K562 (cell line): ENCODE measurements at regions not wholly inside any gene's neighbourhood (a gene's known extent, or its start where the extent isn't known, plus 50 kb on each side); places are given as distances from the start of the nearest gene placed in this dataset.

Source experiments
- ATAC-seq: fragments of 200-7000 bp; cut with Tn5 transposase; 3 replicates; pipeline ENCODE4 v1.9.1; 2020; ENCODE audit warnings: moderate library complexity
- BruUV-seq: library from RNA; stranded (reverse); fragments of 400-500 nt; replicated peaks from 2 replicates; lab custom pipeline; 2021; lab: Mats Ljungman, UMichigan
- CTCF ChIA-PET: fragments of 300-600 bp; formaldehyde crosslinking; extraction: SDS; loops from one replicate; lab custom pipeline; 2021; ENCODE audit warnings: low intra/inter-chr PET ratio; lab: Yijun Ruan, JAX
- POLR2A ChIA-PET: fragments of 300-600, 350-650 bp; sonication (Branson Sonifier 250); formaldehyde crosslinking; extraction: SDS; loops from one replicate; lab custom pipeline; 2021; ENCODE audit warnings: antibody characterized with exemption, inconsistent platforms; lab: Yijun Ruan, JAX
- DNase-seq, 4 experiments: peaks; one replicate each; pipeline versions ENCODE4 v3.0.0 to v3.0.0-alpha.2; 2011 to 2018; ENCODE audit warnings: low spot score in 3 of 4, mixed read lengths in 3 of 4; ENCODE audit errors: extremely low read depth in 1 of 4
- FAIRE-seq: peaks from 2 replicates; lab custom pipeline; 2011; peaks lifted over from hg19 to GRCh38; lab: Jason Lieb, UNC
- H2AFZ ChIP-seq: 2 replicates; pipeline ENCODE4 v1.6.0; 2011; ENCODE audit warnings: low read depth, low read length, control low read depth, inconsistent platforms
- H3K27ac ChIP-seq: fragments of 200-600 bp; 3 replicates; pipeline ENCODE4 v1.8.0; 2011; ENCODE audit warnings: low read depth, mild to moderate bottlenecking, control low read depth, inconsistent platforms, low read length, moderate library complexity, mixed read lengths; ENCODE audit errors: extremely low read depth
- H3K27me3 ChIP-seq, 2 experiments: fragments of 300-600 bp in 1 of 2; 2 replicates in 1 of 2; 3 replicates in 1 of 2; pipeline versions ENCODE4 v1.6.0 to v1.8.0; 2011; ENCODE audit warnings: inconsistent platforms in 2 of 2, low read length in 2 of 2, mild to moderate bottlenecking in 1 of 2, mixed read lengths in 1 of 2, moderate library complexity in 1 of 2; ENCODE audit not compliant: control insufficient read depth in 2 of 2, insufficient read depth in 2 of 2
- H3K36me3 ChIP-seq: fragments of 300-600 bp; 3 replicates; pipeline ENCODE4 v1.8.0; 2011; ENCODE audit warnings: mild to moderate bottlenecking, low read length, inconsistent platforms; ENCODE audit not compliant: control insufficient read depth, insufficient read depth
- H3K4me1 ChIP-seq, 2 experiments: fragments of 200-600 bp in 1 of 2; replicated peaks in 1 of 2; 2 replicates in 1 of 2; 3 replicates in 1 of 2; pipeline versions ENCODE4 v1.5.1 to v1.8.0; 2011; ENCODE audit warnings: inconsistent platforms in 2 of 2, low read length in 2 of 2, mild to moderate bottlenecking in 1 of 2, mixed read lengths in 1 of 2, moderate library complexity in 1 of 2; ENCODE audit not compliant: control insufficient read depth in 2 of 2, insufficient read depth in 2 of 2
- H3K4me2 ChIP-seq: 2 replicates; pipeline ENCODE4 v1.6.1; 2011; ENCODE audit warnings: low read length, control low read depth, inconsistent platforms, mixed read lengths; ENCODE audit not compliant: insufficient read depth
- H3K4me3 ChIP-seq: fragments of 200-600 bp; sonication (generic), shearing (Covaris generic); 2 replicates; pipeline ENCODE4 v1.5.1; 2016; ENCODE audit warnings: control low read depth, inconsistent platforms
- H3K79me2 ChIP-seq: fragments of 200-600 bp; 3 replicates; pipeline ENCODE4 v1.8.0; 2011; ENCODE audit warnings: low read length, inconsistent platforms; ENCODE audit not compliant: control insufficient read depth, insufficient read depth
- H3K9ac ChIP-seq, 2 experiments: 2 replicates each; pipeline versions ENCODE4 v1.6.0 to v1.6.1; 2011; ENCODE audit warnings: low read depth in 2 of 2, low read length in 2 of 2, control low read depth in 1 of 2, inconsistent platforms in 1 of 2, mild to moderate bottlenecking in 1 of 2, mixed read lengths in 1 of 2; ENCODE audit not compliant: insufficient read depth in 1 of 2
- H3K9me1 ChIP-seq: one replicate; pipeline ENCODE4 v1.6.0; 2011; ENCODE audit warnings: inconsistent platforms, mild to moderate bottlenecking, low read length, moderate library complexity; ENCODE audit not compliant: control insufficient read depth, insufficient read depth
- H3K9me3 ChIP-seq: replicated peaks from 2 replicates; pipeline ENCODE4 v1.5.1; 2011; ENCODE audit warnings: low read depth, low read length, inconsistent platforms; ENCODE audit not compliant: control insufficient read depth, insufficient read depth
- H4K20me1 ChIP-seq: replicated peaks from 2 replicates; pipeline ENCODE4 v1.6.1; 2011; ENCODE audit warnings: low read length, inconsistent platforms, mixed read lengths; ENCODE audit not compliant: control insufficient read depth, insufficient read depth
- CBFA2T3 ChIP-seq: fragments of 450-650 bp; IDR thresholded peaks from 2 replicates; pipeline ENCODE4 v1.6.1; 2017
- E2F3 ChIP-seq: fragments of 250-450 bp; sonication (Bioruptor Pico); IDR thresholded peaks from 2 replicates; pipeline ENCODE4 v1.4.0; 2020; ENCODE audit warnings: mild to moderate bottlenecking
- ELF1 ChIP-seq: fragments of 200-800 bp; sonication (Bioruptor generic); IDR thresholded peaks from 2 replicates; pipeline ENCODE4 v1.6.1; 2016; ENCODE audit warnings: missing genetic modification characterization, missing compliant biosample characterization
- FOXO4 ChIP-seq: fragments of 450-650 bp; formaldehyde crosslinking; IDR thresholded peaks from 2 replicates; pipeline ENCODE4 v1.4.0; 2020; ENCODE audit warnings: mild to moderate bottlenecking, moderate library complexity
- NR1H2 ChIP-seq: sonication (generic); formaldehyde crosslinking; IDR thresholded peaks from 2 replicates; pipeline ENCODE4 v1.4.0; 2020; ENCODE audit warnings: mild to moderate bottlenecking, missing genetic modification reagents
- SREBF1 ChIP-seq: fragments of 150-350 bp; IDR thresholded peaks from 2 replicates; pipeline ENCODE4 v1.6.1; 2014; ENCODE audit warnings: antibody characterized with exemption, low read depth, low read length, borderline replicate concordance
- TAF7 ChIP-seq: fragments of 450-650 bp; IDR thresholded peaks from 2 replicates; pipeline ENCODE4 v1.6.1; 2016; ENCODE audit warnings: missing genetic modification characterization, missing compliant biosample characterization
- TBL1XR1 ChIP-seq, 2 experiments: IDR thresholded peaks; 2 replicates each; pipeline ENCODE4 v1.6.1; 2012; ENCODE audit warnings: improper control_type of control experiment in 2 of 2, low read length in 2 of 2, mild to moderate bottlenecking in 1 of 2
- WHSC1 ChIP-seq: IDR thresholded peaks from one replicate; pipeline ENCODE4 v1.6.1; 2012; ENCODE audit warnings: low read length, control low read depth, inconsistent platforms
- ZNF212 ChIP-seq: fragments of 450-650 bp; formaldehyde crosslinking; IDR thresholded peaks from 2 replicates; pipeline ENCODE4 v1.4.0; 2020; ENCODE audit warnings: mild to moderate bottlenecking
- ZNF282 ChIP-seq: sonication (generic); formaldehyde crosslinking; IDR thresholded peaks from 2 replicates; pipeline ENCODE4 v1.8.1; 2023; ENCODE audit warnings: missing genetic modification reagents
- ZNF644 ChIP-seq: fragments of 200-800 bp; sonication (Bioruptor generic); IDR thresholded peaks from 2 replicates; pipeline ENCODE4 v1.6.1; 2016; ENCODE audit warnings: low read depth, missing genetic modification characterization, missing compliant biosample characterization
- ZNF778 ChIP-seq: fragments of 450-650 bp; formaldehyde crosslinking; IDR thresholded peaks from 2 replicates; pipeline ENCODE4 v1.4.0; 2020; ENCODE audit warnings: mild to moderate bottlenecking, moderate library complexity
- WGBS: fragments of 100-300 bp; shearing (Covaris generic); methylation state at CpG from one replicate; pipeline ENCODE4 v1.1.6; 2016; ENCODE audit warnings: low coverage, mixed read lengths; ENCODE audit not compliant: insufficient coverage; ENCODE audit errors: missing lambda C conversion rate; 5-methylcytosine and 5-hydroxymethylcytosine counted together
- in situ Hi-C: fragments of 300-500 bp; cut with MboI; formaldehyde crosslinking; loops from 4 replicates; pipeline ENCODE4 v1.15.0; 2018; ENCODE audit warnings: inconsistent platforms, mixed read lengths
- intact Hi-C: fragments of 100-400 bp; cut with micrococcal nuclease; formaldehyde crosslinking; loops from 2 replicates; pipeline ENCODE4 v1.14.2; 2022
- TF ChIP-seq, protein P1 (sequence below): fragments of 450-650 bp; formaldehyde crosslinking; IDR thresholded peaks from 2 replicates; pipeline ENCODE4 v1.4.0; 2022; ENCODE audit warnings: mild to moderate bottlenecking, moderate library complexity

DNA sequence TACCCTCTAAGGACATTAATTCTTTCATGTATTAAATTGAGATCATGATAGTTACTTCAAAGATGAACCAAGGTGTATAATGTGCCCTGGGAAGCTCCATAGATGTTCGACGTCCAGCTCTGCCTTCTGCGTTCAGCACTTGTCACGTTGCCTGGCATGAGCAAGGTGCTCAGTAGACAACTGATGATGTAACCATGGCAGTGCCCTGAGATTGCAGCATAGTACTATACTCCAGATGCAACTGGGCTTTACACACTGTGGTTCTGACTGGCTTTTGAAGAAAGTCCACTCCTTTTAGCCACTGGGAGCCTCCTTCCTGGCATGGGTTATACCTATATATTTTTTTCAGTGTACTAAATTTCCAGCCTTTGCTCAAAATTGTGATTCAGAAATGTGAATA, 355.8 kb upstream of the SORCS1 start:
- DNase-seq (no peak), ATAC-seq (no peak), FAIRE-seq (no peak)
- Histone ChIP-seq H3K27ac (no peak overlapping the region), H3K4me1 (no peaks in the 10 kb centered on the region), H3K36me3 (no peaks in the 10 kb centered on the region), H3K4me2 (no peak overlapping the region), H3K9me3 (no peaks in the 10 kb centered on the region), H2AFZ (no peak overlapping the region), H3K9ac (no peak overlapping the region), H3K27me3 (no peaks in the 10 kb centered on the region), H3K9me1 (no peaks in the 10 kb centered on the region), H4K20me1 (no peaks in the 10 kb centered on the region), H3K4me3 (no peak overlapping the region), H3K79me2 (no peaks in the 10 kb centered on the region)
- POLR2A ChIA-PET = no interaction called here
- CTCF ChIA-PET = no interaction called here
- no CpG with 5 or more reads among the region's 4 CpGs for WGBS
- no TSS peak for BruUV-seq
- no peak for TF ChIP-seq WHSC1
- TF ChIP-seq ELF1 (tag) = no peak
- TF ChIP-seq ZNF212 (CRISPR knock-in tag) = no peak
- TF ChIP-seq FOXO4 (CRISPR knock-in tag) = no peak
- no peak for TF ChIP-seq TAF7 (tag)
- TF ChIP-seq ZNF778 = no peak
- no peak for TF ChIP-seq ZNF282 (CRISPR knock-in tag)
- TF ChIP-seq SREBF1 = no peak
- TF ChIP-seq, protein P1, sequence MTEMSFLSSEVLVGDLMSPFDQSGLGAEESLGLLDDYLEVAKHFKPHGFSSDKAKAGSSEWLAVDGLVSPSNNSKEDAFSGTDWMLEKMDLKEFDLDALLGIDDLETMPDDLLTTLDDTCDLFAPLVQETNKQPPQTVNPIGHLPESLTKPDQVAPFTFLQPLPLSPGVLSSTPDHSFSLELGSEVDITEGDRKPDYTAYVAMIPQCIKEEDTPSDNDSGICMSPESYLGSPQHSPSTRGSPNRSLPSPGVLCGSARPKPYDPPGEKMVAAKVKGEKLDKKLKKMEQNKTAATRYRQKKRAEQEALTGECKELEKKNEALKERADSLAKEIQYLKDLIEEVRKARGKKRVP (CRISPR knock-in tag) = no peak
- TF ChIP-seq E2F3 (CRISPR knock-in tag) = no peak
- no peak for TF ChIP-seq ZNF644 (tag)
- no peak for TF ChIP-seq NR1H2 (CRISPR knock-in tag)
- TF ChIP-seq TBL1XR1 (IDR thresholded peaks at IDR 0.05; ENCODE audit: low read length in 2 of 2) = no peak
- TF ChIP-seq CBFA2T3 = no peak
- in situ Hi-C loops = no loop called here
- intact Hi-C loops = no loop called here
